ENCODE measurements at regions not wholly inside any gene's neighbourhood (a gene's known extent, or its start where the extent isn't known, plus 50 kb on each side); places are given as distances from the start of the nearest gene placed in this dataset.

GRCh38 chr12:61998791-61999190 is 261.4 kb upstream of the USP15 start:
- no peak for TF ChIP-seq CTCF (IDR thresholded peaks at IDR 0.05; ENCODE audit: borderline replicate concordance, insufficient read depth, low read depth, low read length)
- H3K4me3 ChIP-seq (ENCODE audit: low read depth, low read length) = no peak overlapping the region

GRCh38 chr12:61999311-61999710 is 260.9 kb upstream of the USP15 start:
- no peak for TF ChIP-seq CTCF (IDR thresholded peaks at IDR 0.05; ENCODE audit: borderline replicate concordance, insufficient read depth, low read depth, low read length)
- no peak overlapping the region for H3K4me3 ChIP-seq (ENCODE audit: low read depth, low read length)

- TF ChIP-seq CTCF (IDR thresholded peaks at IDR 0.05; ENCODE audit: borderline replicate concordance, insufficient read depth, low read depth, low read length) = no peak
Measured at GRCh38 chr12:62001424-62001823, 258.8 kb upstream of the USP15 start.

GRCh38 chr12:62003226-62003625 is 257.0 kb upstream of the USP15 start:
- H3K4me3 ChIP-seq (ENCODE audit: low read depth, low read length) = no peak overlapping the region
- TF ChIP-seq CTCF (IDR thresholded peaks at IDR 0.05; ENCODE audit: borderline replicate concordance, insufficient read depth, low read depth, low read length) = no peak

More at GRCh38 chr12:62001424-62001823, 258.8 kb upstream of the USP15 start:
- no peak overlapping the region for H3K4me3 ChIP-seq (ENCODE audit: low read depth, low read length)

- H3K4me3 ChIP-seq (ENCODE audit: low read depth, low read length) = no peak overlapping the region
- no peak for TF ChIP-seq CTCF (IDR thresholded peaks at IDR 0.05; ENCODE audit: borderline replicate concordance, insufficient read depth, low read depth, low read length)
Measured at GRCh38 chr12:62003701-62004100, 256.5 kb upstream of the USP15 start.

GRCh38 chr12:62005615-62006014 is 254.6 kb upstream of the USP15 start:
- H3K4me3 ChIP-seq (ENCODE audit: low read depth, low read length) = no peak overlapping the region
- TF ChIP-seq CTCF (IDR thresholded peaks at IDR 0.05; ENCODE audit: borderline replicate concordance, insufficient read depth, low read depth, low read length) = no peak

- TF ChIP-seq CTCF (IDR thresholded peaks at IDR 0.05; ENCODE audit: borderline replicate concordance, insufficient read depth, low read depth, low read length) = peak; percentile 61; the same call in 1 of the 2 replicates
- no peak overlapping the region for H3K4me3 ChIP-seq (ENCODE audit: low read depth, low read length)
Measured at GRCh38 chr12:62006076-62006732, 254.0 kb upstream of the USP15 start.

Data from GM12875 (cell line).